ENCODE measurements at regions not wholly inside any gene's neighbourhood (a gene's known extent, or its start where the extent isn't known, plus 50 kb on each side); places are given as distances from the start of the nearest gene placed in this dataset.
"Not testable (repeated sequence)": the region's sequence is repeated elsewhere in the genome, so short reads cannot be mapped to it uniquely, and the experiment has no call there.

DNA sequence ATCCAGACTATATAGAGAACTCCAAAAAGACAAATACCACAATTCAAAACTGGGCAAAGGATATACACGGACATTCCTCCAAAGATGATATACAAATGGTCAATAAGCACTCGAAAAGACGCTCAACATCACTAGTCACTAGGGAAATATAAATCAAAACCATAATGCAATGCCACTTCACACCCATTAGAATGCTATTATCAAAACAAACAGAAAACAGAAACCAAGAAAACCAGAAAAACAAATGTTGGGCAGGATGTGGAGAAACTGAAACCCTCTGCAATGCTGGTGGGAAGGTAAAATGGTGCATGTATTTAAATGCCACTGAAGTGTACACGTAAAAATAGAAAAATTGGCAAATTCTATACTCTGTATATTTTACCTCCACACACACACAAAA is 2664.1 kb upstream of the DEFB115 start:
- H3K36me3 ChIP-seq; H3K9ac ChIP-seq; H3K9me3 ChIP-seq (ENCODE audit: low read depth); H3K4me3 Mint-ChIP-seq; H3K27ac ChIP-seq; H4K20me1 ChIP-seq (ENCODE audit: low read depth); H3K4me1 ChIP-seq; H3K36me3 Mint-ChIP-seq; H3K27me3 Mint-ChIP-seq (ENCODE audit: insufficient read depth, low read depth); H3K4me2 ChIP-seq; H2AFZ ChIP-seq (replicated peaks); H3K4me3 ChIP-seq; H3K27me3 ChIP-seq; DNase-seq (ENCODE audit: low spot score); H3K79me2 ChIP-seq (ENCODE audit: low read depth); H3F3A ChIP-seq (ENCODE audit: low read depth); H3K27ac Mint-ChIP-seq; H3K4me1 Mint-ChIP-seq: not testable (repeated sequence)
- peaks cover 21% of the 10 kb centered on the region for H3K9me3 Mint-ChIP-seq

DNA sequence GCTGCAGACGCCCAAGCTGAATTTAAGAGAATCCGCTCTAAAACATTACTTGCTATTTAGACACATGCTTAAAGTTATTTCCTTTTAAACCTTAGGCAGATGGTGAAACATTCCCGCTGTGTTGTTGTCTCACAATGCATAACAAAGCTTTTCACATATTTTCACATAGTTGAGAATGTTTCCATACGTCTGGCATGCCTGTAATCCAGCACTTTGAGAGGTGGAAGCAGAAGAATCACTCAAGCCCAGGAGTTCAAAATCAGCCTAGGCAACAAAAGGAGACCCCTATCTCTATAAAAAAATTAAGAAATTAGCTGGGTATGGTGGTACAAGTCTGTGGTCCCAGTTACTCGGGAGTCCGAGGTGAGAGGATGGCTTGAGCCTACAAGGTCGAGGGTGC is 2663.0 kb upstream of the DEFB115 start:
- H3K4me3 Mint-ChIP-seq; H3K27me3 Mint-ChIP-seq (ENCODE audit: insufficient read depth, low read depth); H3K36me3 ChIP-seq; H3K27ac Mint-ChIP-seq; H3K4me1 ChIP-seq; H3K4me2 ChIP-seq; H3K9ac ChIP-seq; H4K20me1 ChIP-seq (ENCODE audit: low read depth); H3K79me2 ChIP-seq (ENCODE audit: low read depth); H3F3A ChIP-seq (ENCODE audit: low read depth); H3K9me3 ChIP-seq (ENCODE audit: low read depth); DNase-seq (ENCODE audit: low spot score); H3K27ac ChIP-seq; H3K36me3 Mint-ChIP-seq; H3K27me3 ChIP-seq; H3K4me3 ChIP-seq; H2AFZ ChIP-seq (replicated peaks); H3K4me1 Mint-ChIP-seq: not testable (repeated sequence)
- peaks cover 21% of the 10 kb centered on the region for H3K9me3 Mint-ChIP-seq

DNA sequence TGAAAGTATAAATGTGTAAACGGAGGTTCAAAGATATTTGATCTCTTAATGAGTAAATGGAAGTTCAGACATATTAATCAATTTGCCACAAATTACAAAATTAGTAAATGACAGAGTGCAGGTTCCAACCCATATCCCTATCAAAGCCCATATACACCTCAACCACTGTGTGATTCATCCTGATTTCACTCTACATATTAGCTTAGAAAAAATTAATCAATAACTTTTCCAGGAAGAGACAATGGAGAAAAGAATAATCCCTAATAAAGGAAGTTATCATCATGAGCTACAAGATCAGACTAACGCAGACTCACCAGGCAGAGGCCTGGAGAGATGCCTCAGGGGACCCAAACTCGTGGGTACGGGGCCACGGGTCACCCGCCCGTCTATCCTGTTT is 2655.5 kb upstream of the DEFB115 start:
- not testable (repeated sequence) for H3K36me3 ChIP-seq; H3K4me1 Mint-ChIP-seq; H3K4me2 ChIP-seq; H3K27ac Mint-ChIP-seq; H3K27me3 ChIP-seq; H4K20me1 ChIP-seq (ENCODE audit: low read depth); H3K4me3 ChIP-seq; H3K27ac ChIP-seq; H3K9ac ChIP-seq; DNase-seq (ENCODE audit: low spot score); H3K79me2 ChIP-seq (ENCODE audit: low read depth); H3K9me3 ChIP-seq (ENCODE audit: low read depth); H3K27me3 Mint-ChIP-seq (ENCODE audit: insufficient read depth, low read depth); H3K36me3 Mint-ChIP-seq; H3K4me3 Mint-ChIP-seq; H3K4me1 ChIP-seq; H3F3A ChIP-seq (ENCODE audit: low read depth); H2AFZ ChIP-seq (replicated peaks)
- peaks cover 38% of the 10 kb centered on the region for H3K9me3 Mint-ChIP-seq

DNA sequence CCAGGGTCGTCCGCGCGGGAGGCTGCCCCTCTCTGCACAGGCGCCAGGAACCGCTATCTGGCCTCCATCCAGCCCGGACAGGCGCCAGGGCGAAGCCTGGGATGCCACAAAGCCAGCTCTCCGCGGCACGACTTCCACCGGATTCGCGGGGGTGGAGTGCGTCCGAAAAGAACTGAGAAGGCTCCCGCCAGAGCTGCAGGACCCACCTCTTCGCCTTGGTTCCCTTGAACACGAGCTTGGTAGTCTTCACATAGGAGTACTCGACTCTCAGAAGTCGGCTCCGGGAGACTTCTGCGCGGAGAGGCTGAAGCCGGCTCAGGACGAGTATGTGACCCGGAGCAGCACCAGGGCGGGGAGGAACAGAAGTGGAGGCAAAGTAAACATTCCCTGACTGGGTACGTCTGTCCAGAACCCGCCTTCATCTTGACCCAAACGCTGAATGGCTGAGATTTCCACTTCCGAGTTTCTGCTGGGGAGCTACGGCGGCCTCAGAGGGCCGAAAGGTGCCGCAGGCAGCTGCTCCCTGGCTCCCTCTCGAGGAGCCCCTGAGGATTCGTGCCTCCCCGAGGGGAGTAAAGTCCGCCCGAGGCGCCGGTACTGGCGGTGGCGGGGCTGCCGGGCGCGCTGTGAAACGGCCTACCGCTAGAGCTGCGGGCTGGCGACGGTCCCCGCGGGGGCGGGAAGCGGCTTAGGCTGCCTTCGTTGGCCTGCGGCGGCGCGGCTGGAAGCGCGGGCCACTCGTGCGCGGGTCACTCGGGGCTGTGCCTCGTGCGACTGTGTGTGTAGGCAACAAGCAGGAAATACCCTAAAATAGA is 2654.9 kb upstream of the DEFB115 start:
- not testable (repeated sequence) for H3K27me3 Mint-ChIP-seq (ENCODE audit: insufficient read depth, low read depth); DNase-seq (ENCODE audit: low spot score); H3K36me3 Mint-ChIP-seq; H3K79me2 ChIP-seq (ENCODE audit: low read depth); H4K20me1 ChIP-seq (ENCODE audit: low read depth); H3K4me2 ChIP-seq; H3K4me1 Mint-ChIP-seq; H3K4me3 ChIP-seq; H3K27ac Mint-ChIP-seq; H3F3A ChIP-seq (ENCODE audit: low read depth); H3K9ac ChIP-seq; H3K27ac ChIP-seq; H3K9me3 ChIP-seq (ENCODE audit: low read depth); H2AFZ ChIP-seq (replicated peaks); H3K4me3 Mint-ChIP-seq; H3K4me1 ChIP-seq; H3K36me3 ChIP-seq; H3K27me3 ChIP-seq
- peaks cover 37% of the 10 kb centered on the region for H3K9me3 Mint-ChIP-seq

DNA sequence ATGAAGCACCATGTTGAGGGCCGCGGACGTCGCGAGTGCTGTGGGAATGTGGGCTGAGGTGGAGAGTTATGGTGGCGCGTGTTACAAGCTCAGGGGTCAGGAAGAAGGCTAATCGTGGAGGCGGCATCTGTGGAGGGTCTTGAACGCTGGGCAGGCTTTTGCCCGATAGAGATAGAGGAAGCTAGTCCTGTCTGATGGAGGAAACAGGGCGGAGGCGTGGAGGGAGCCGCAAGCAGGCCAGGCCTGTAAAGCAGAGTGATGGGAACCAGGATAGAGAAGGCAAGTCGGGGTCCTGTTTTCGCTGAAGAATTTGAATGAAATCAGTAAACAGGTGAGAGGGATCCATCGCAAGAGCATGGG is 2654.3 kb upstream of the DEFB115 start:
- not testable (repeated sequence) for H3K79me2 ChIP-seq (ENCODE audit: low read depth); H3F3A ChIP-seq (ENCODE audit: low read depth); DNase-seq (ENCODE audit: low spot score); H3K4me1 ChIP-seq; H3K4me3 ChIP-seq; H3K27me3 ChIP-seq; H3K36me3 Mint-ChIP-seq; H3K27ac Mint-ChIP-seq; H3K27me3 Mint-ChIP-seq (ENCODE audit: insufficient read depth, low read depth); H3K4me1 Mint-ChIP-seq; H3K9me3 ChIP-seq (ENCODE audit: low read depth); H2AFZ ChIP-seq (replicated peaks); H3K27ac ChIP-seq; H3K36me3 ChIP-seq; H3K4me3 Mint-ChIP-seq; H4K20me1 ChIP-seq (ENCODE audit: low read depth); H3K4me2 ChIP-seq; H3K9ac ChIP-seq
- peaks cover 37% of the 10 kb centered on the region for H3K9me3 Mint-ChIP-seq

DNA sequence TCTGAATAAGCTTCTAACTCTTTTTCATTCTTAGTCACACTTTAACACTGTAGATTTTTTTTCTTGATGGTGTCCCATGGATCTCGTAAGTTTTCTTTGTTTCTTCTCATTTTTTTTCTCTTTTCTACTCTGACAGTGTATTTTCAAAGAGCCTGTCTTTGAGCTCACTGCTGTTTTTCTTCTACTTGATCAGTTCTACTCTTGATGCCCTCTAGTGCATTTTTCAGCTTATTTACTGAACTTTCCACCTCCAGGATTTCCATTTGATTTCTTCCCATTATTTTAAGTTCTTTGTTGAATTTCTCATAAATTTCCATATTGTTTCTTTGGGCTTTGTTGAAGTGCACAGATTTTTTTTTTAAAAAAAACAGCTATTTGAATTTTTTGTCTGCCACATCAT is 2641.1 kb upstream of the DEFB115 start:
- Histone ChIP-seq H4K20me1 (ENCODE audit: low read depth) (no peaks in the 10 kb centered on the region), H3K27me3 (no peaks in the 10 kb centered on the region), H3K4me3 (no peak overlapping the region), H3K4me1 (no peaks in the 10 kb centered on the region), H2AFZ (replicated peaks) (no peak overlapping the region), H3K9ac (no peak overlapping the region), H3K36me3 (peaks cover 5% of the 10 kb centered on the region), H3F3A (ENCODE audit: low read depth) (no peaks in the 10 kb centered on the region), H3K9me3 (ENCODE audit: low read depth) (peaks cover 49% of the 10 kb centered on the region), H3K4me2 (no peak overlapping the region), H3K27ac (no peak overlapping the region), H3K79me2 (ENCODE audit: low read depth) (no peaks in the 10 kb centered on the region)
- no peak overlapping the region for H3K4me3 Mint-ChIP-seq
- no peaks in the 10 kb centered on the region for H3K4me1 Mint-ChIP-seq
- no peaks in the 10 kb centered on the region for H3K36me3 Mint-ChIP-seq
- H3K27me3 Mint-ChIP-seq (ENCODE audit: insufficient read depth, low read depth), result peaks cover 3% of the 10 kb centered on the region
- peaks cover 56% of the 10 kb centered on the region for H3K9me3 Mint-ChIP-seq
- DNase-seq (ENCODE audit: low spot score), result no peak
- H3K27ac Mint-ChIP-seq, result no peak overlapping the region
- TF ChIP-seq EZH2phosphoT487 (IDR thresholded peaks at IDR 0.05), result no peak
- TF ChIP-seq EZH2 (IDR thresholded peaks at IDR 0.05), result no peak
- TF ChIP-seq, protein P1, sequence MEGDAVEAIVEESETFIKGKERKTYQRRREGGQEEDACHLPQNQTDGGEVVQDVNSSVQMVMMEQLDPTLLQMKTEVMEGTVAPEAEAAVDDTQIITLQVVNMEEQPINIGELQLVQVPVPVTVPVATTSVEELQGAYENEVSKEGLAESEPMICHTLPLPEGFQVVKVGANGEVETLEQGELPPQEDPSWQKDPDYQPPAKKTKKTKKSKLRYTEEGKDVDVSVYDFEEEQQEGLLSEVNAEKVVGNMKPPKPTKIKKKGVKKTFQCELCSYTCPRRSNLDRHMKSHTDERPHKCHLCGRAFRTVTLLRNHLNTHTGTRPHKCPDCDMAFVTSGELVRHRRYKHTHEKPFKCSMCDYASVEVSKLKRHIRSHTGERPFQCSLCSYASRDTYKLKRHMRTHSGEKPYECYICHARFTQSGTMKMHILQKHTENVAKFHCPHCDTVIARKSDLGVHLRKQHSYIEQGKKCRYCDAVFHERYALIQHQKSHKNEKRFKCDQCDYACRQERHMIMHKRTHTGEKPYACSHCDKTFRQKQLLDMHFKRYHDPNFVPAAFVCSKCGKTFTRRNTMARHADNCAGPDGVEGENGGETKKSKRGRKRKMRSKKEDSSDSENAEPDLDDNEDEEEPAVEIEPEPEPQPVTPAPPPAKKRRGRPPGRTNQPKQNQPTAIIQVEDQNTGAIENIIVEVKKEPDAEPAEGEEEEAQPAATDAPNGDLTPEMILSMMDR (IDR thresholded peaks at IDR 0.05), result no peak

DNA sequence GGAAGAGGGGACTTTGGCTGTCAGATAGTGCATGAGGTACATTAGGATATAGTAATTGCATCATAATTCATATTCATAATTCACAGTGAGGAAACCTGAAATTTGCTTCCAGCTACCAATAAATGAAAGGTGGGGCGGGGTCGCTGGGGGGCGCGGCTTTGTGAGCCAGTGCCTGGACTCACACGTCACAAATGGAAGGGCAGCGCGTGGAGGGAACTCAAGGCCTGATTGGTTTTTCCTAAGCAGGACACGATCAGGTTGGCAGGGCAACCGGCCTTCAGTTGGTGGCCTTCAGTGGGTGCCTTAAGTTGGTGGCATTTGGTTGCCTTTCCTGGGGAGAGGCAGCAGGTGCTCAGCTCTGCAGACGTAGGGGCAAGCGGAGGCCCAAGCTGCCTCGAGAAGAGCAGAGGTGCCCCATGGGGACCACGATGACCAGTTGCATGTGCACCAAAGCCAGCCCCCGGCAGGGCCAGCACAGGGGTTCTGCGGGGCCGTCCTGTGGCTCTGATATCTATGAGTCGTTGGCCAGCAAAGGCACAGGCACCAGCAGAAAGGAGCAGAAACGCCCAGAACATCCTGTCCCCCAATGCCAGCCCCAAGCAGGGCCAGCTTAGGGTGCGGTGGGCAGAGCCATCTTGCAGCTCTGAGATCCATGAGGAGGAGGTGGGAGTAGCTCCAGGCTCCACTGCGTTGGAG is 2637.4 kb upstream of the DEFB115 start:
- not testable (repeated sequence) for H3K4me1 Mint-ChIP-seq; H3K27ac ChIP-seq; H2AFZ ChIP-seq (replicated peaks); H3K36me3 ChIP-seq; H4K20me1 ChIP-seq (ENCODE audit: low read depth); H3K4me3 Mint-ChIP-seq; H3K27me3 ChIP-seq; H3K4me3 ChIP-seq; H3K4me2 ChIP-seq; H3F3A ChIP-seq (ENCODE audit: low read depth); H3K79me2 ChIP-seq (ENCODE audit: low read depth); DNase-seq (ENCODE audit: low spot score); H3K27me3 Mint-ChIP-seq (ENCODE audit: insufficient read depth, low read depth); H3K4me1 ChIP-seq; H3K27ac Mint-ChIP-seq; H3K9ac ChIP-seq; H3K36me3 Mint-ChIP-seq
- H3K9me3 Mint-ChIP-seq, result peaks cover 53% of the 10 kb centered on the region
- H3K9me3 ChIP-seq (ENCODE audit: low read depth), result peaks cover 32% of the 10 kb centered on the region

Data from neural progenitor cell (in vitro differentiated cells).